Left ventricle myocardium superior (tissue), 1 donor: ENCODE measurements at regions not wholly inside any gene's neighbourhood (a gene's known extent, or its start where the extent isn't known, plus 50 kb on each side); places are given as distances from the start of the nearest gene placed in this dataset.
"Not testable (repeated sequence)": the region's sequence is repeated elsewhere in the genome, so short reads cannot be mapped to it uniquely, and the experiment has no call there.

ENCODE experiments used
- ATAC-seq: fragments of 200-7000 bp; cut with Tn5 transposase; one replicate; pipeline ENCODE4 v1.9.1; 2020; ENCODE audit warnings: mild to moderate bottlenecking, moderate library complexity
- DNase-seq: peaks from one replicate; pipeline ENCODE4 v3.0.0-alpha.2; 2020
- intact Hi-C: fragments of 100-400 bp; cut with micrococcal nuclease; formaldehyde crosslinking; loops from one replicate; pipeline ENCODE4 v1.11.0; 2022
- donor health status: DM: no; HTN: yes; CAD: no; lungs with severe emphysema.

DNA sequence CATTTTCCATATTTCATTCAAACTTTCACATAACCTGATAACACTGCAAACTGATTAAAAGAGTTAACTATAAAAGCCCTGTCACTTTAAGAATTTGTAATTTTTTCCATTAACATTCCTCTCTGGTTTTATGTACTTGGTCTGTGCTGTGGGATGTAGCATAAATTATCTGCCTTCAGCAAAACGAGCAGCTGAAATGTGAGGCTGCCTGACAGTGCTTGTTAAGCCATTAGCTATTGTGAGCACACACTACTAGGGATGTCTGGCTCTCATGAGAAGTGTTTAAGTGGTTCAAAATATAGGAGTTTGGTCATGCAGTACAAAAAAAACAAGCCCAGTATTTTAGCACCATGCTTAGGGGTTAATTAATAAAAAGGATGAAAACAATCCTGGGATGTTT lies 63.0 kb downstream of the HOXA1 start:
- no peak for DNase-seq
- intact Hi-C loops = no loop called here
- no peak for ATAC-seq

DNA sequence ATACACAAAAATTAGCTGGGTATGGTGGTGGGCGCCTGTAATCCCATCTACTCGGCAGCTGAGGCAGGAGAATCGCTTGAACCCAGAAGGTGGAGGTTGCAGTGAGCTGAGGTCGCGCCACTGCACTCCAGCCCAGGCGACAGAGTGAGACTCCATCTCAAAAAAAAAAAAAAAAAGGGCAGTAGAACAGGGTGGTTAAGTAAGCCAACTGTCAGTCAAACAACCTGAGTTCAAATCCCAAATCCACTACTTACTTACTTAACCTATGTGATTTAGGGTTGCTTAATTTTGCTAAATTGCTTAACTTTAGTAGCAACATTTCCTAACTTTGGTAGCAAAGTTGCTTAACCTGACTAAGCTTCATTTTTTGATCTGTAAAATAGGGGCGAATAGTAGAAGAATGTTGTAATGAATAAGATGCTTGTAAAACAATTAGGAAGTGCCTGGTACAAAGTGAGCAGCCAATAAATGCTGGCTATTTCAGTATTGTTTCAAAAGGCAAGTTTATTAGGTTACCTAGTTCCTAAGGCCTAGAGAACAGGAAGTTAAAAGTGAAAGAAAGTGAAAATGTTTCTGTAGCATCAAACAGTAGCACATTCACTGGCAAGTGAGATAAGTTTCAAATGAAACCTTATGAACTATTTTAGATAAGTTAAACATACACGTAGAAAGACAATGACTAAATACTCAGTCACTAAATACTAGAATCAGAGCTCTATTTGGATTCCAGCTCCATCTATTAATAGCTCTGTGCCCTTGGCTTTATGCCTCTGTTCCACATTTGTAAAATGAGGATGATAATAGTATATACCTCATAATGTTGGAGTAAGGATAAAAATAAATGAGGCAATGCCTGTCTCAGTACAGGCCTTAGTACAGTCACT lies 64.3 kb downstream of the HOXA1 start:
- DNase-seq = no peak
- intact Hi-C loops = no loop called here
- peak; percentile 95 for ATAC-seq

DNA sequence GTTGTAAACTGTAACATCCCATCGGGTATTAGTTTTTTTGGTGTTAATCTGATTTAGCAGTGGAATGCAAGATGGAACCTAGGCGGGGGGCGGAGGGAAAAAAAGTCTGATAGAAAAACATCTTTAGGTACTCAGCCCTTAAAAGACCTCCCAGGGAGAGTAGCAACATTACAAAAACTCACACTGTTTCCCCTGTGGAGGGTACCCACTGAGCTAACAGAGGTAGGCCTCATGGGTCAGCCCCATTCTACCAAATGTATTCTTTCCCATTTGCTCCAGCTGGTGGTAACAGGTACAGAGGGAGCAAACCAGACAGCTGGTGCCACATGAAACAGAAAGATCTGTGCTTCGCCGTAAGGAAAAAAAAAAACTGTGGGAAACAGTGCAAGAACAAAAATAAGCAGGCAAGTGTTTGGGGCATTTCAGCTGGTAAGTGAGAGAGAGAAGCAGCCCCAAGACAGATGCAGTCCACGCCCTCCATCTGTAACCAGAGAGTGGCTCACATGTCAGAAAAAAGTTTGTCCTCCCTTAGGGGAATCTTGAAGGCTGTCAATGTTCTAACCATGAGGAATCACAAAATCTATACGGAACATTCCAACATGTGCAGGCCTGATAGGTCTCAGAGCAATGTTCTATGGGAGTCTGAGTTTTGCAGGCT lies 65.3 kb downstream of the HOXA1 start:
- intact Hi-C loops = no loop called here
- DNase-seq = no peak
- no peak for ATAC-seq

DNA sequence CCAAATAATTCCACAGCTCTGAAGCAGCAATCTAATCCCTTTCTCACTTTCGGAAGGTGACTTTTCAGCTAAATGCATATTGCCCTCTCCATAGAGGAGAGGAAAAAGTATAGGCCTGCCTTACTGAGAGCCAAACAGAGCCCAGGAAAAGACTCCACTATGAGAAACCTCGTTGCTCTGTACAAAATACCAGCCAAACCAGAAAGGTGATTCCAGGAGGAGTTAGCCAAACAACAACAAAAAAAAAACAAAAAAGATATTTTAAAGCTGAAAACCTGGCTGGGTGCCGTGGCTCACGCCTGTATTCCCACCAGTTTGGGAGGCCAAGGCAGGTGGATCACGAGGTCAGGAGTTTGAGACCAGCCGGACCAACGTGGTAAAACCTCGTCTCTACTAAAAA lies 70.5 kb downstream of the HOXA1 start:
- no peak for ATAC-seq
- intact Hi-C loops = no loop called here
- no peak for DNase-seq

DNA sequence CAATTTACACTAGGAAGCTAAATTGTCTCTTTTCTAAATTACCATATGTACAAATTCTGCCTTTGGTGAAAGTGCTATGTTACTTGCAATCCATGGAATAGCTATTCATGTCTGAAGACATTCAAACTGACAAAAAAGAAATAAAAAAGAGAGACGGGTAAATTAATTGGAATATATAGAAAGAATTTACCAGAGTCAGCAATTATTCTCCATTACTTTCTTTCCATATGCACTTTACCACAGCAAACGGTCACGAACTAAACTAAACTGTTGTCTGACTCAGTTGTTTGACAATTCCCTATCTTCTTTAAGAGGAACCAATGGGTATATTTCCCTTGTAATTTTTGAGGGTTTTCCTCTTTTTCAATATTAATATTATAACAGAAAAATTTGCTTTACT lies 85.7 kb downstream of the HOXA1 start:
- DNase-seq (no peak), ATAC-seq (no peak)
- intact Hi-C loops = no loop called here

DNA sequence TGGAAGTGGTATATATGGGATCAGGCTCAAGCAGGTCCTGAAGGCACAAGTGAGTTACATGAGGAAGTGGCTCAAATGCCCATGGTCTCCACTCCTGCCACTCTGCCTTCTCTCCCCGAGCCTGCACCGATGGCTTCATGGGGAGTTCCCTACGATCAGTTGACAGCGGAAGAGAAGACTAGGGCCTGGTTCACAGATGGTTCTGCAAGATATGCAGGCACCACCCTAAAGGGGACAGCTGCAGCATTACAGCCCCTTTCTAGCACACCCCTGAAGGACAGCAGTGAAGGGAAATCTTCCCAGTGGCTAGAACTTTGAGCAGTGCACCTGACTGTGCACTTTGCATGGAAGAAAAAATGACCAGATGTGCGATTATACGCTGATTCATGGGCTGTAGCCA lies 95.3 kb downstream of the HOXA1 start:
- no peak for ATAC-seq
- intact Hi-C loops = no loop called here

DNA sequence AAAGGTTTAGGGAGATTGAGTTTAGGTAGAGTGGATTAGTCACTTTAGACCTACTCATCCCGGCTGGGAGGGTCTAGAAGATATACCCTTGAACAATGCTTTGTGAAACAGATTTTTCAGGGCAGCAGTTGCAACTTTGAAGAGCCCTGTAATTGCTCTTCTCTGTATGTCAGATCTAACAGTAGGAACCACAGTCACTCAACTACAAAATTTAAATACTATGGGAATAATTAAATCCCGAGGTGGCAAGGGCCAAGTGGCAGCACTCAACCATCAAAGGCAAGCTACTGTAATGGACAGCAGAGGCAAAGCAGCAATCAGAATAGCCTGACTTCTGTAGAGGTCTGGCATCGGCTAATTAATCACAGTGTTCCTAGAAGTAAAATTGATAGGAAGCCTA lies 97.5 kb downstream of the HOXA1 start:
- ATAC-seq, DNase-seq, intact Hi-C loops: not testable (repeated sequence)

More for the DNA sequence above, 95.3 kb downstream of the HOXA1 start:
- DNase-seq = no peak

DNA sequence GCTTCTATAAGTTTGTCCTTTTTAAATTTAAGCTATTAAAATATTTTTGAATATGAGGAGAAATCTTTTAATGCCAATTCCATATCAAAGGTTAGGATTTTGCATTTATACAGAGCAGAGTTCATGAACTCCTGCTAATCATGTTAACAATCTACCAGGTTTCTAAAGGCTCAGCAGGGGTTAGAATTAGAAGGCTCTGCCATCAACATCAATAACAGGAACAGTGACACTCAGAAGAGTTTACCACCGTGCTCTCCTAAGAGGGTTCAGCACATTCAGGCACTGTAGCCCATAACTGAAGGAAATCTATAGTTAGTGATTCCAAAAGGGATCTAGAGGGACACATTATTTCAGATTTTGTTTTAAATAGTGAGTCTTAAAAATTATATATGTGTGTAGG lies 100.1 kb downstream of the HOXA1 start:
- ATAC-seq = no peak
- no peak for DNase-seq
- intact Hi-C loops = no loop called here

DNA sequence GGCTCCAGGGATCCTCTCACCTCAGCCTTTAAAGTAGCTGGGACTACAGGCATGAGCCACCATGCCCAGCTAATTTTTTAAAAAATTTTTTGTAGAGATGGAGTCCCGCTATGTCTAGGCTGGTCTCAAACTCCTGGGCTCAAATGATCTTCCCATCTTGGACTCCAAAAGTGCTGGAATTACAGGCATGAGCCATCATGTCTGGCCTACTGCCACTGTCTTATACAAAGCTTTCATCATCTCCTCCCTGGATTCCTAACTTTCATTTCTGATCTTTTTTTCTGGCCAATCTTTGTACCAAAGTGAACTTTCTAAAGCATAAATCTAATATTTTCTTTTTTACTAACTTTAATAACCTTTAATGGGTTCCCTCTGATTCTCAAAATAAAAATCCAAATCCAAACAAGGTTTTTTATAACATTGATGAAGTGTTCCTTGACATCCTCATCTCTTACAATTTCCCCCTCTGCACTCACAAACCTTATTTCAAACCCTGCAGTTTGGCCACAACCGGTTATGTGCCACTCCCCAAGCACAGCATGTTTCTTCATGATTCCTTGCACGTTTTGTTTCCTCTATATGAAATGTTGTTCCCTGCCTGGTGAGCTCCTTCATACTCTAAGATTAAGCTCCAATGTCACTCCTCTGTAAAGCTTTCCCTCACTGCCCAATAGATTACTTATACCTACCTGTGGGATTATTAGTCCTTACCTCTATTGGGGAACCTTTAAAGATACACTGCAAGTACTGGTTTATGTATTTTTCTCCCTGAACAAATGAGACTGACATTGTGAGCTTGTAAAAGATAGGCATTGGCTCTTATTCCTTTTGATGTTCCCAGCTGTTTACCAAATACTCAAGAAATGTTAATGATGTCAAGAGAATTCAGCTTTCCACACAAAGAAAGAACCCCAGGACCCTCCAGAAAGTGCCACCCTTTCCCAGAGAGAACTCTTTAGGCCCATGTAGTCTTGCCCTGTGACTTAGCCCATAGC lies 101.7 kb downstream of the HOXA1 start:
- no peak for ATAC-seq
- intact Hi-C loops = no loop called here
- DNase-seq = no peak

DNA sequence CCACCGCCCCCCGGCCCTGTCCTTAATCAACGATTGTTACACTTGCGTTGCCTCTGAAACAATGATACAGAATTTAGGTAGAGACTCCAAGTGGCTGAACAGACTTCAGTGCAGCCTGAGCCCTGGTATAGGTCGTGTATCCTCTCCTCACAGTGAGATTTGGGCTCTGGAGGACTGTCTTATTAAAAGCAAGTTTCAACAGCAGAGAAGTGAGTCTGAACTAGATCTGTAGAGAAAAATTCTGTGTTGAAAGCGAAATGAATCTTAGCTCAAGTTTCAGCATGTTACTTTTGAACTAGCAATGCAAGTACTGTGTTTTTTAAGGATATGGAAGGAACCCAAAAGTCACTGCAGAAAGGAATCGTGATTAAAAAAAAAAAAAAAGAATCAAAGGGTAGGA lies 103.1 kb downstream of the HOXA1 start:
- intact Hi-C loops = no loop called here
- no peak for ATAC-seq
- DNase-seq = no peak

DNA sequence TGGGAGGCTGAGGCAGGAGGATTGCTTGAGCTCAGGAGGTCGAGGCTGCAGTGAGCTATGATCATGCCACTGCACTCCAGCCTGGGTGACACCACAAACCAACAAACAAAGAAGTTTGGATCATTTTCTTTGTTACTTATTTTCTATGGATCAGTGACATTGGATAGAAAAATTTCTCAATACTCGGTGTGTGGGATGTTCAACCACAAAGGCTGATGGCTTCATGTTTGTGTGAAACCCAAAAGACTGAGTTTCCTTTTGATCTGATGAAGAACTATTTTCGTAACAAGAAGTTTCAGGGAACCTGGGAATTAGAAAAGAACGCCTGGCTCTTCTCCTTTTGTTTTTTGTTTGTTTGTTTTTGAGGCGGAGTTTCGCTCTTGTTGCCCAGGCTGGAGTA lies 104.0 kb downstream of the HOXA1 start:
- DNase-seq = no peak
- intact Hi-C loops = no loop called here
- ATAC-seq = no peak

DNA sequence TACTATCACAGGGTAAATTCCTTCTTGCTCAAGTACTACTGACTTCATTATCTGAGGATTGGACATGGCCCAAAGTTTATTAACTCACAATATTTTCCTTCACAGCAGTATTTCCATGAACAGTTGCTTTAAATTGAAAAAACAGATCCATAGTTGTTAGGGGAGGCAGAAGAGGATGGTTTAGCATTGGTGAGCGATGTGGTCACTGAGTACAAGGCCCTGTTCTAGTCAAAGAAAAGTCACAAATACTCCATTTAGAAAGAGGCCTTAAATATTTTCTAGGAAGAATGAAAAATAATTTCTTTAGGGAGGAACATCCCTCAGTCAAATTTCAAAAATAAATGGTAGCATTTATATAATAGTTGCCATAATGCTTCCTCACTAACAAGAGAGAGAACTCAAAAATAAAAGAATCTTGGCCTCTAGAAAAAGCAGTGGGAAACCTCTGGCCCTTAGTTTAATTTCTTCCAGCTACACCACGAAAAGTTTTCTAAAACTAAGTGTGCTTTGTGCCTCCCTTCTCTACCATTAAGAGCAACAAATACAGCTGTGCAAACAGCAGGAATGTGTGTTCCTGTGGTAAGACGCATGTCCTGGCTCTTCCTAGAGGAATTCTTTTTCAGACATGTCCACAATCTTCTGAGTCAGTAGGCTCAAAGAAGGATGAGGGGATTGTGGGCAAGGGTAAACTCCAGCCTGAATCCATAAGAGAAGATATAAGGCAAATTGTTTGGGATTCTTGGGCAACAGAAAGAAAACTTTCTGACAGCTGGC lies 105.7 kb downstream of the HOXA1 start:
- intact Hi-C loops = no loop called here

DNA sequence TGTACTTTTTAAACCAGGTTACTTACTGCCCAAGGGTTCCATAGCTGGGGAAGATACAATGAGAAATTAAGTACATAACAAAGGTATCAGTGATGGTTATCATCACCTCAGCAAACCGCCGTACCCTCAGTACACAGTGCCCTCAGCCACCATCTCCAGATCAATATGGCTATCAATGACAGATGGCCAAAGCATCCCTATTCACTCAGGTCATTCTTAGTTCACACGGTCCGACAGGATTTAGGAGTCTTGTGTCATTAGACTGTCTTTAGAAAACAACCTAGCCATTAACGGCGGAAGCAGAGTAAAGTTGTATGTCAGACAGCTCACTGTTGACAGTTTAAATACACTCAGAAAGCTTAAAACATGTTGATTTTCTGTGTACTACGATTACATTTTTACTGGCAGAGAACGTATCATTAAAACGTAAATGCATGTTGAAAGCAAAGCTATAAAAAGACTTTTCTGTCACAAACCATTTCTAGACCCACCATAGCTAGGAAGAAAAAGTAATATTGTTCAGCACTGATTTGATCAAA lies 106.9 kb downstream of the HOXA1 start:
- no peak for ATAC-seq
- intact Hi-C loops = no loop called here
- no peak for DNase-seq

More for the DNA sequence above, 105.7 kb downstream of the HOXA1 start:
- ATAC-seq = no peak
- DNase-seq = no peak

DNA sequence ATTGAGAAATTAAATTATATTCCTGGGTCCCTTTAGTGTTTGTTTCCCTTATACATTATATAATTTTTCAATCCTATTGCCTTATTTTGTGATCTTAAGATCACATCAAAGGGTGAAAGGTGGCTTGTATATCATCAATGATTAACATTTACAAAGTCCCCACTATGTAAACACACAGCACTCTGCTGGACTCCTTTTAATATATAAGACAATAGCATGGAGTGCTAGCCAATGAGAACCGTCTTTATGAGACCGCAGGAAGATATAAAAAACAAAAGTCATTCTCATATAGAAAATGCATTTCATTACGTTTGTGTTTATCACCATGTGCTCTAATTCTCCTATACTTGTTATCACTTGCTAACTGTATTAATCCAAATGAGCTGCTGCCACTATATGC lies 108.5 kb downstream of the HOXA1 start:
- DNase-seq (no peak), ATAC-seq (no peak)
- intact Hi-C loops = no loop called here

DNA sequence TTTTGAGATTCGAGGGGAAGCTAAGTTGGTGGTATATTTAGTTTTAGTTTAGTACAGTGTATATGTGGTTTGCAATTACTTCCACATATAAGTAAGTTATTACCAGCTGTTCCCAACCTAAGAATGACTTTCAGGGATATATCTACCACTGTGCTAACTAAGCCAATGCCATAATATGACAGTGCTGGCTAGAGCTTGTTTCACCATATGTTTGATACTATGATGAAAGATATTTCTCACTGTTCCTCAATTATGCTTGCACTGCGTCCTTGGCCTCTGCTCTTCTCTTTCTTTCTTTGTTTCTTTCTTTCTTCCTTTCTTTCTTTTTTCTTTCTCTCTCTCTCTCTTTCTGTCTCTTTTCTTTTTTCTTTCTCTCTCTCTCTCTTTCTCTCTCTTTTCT lies 113.8 kb upstream of the SKAP2 start:
- intact Hi-C loops = loop anchor here (5.0 kb wide), 1 partner anchor 851 kb away; no protein-coding TSS in a partner anchor
- DNase-seq (no peak), ATAC-seq (no peak)

DNA sequence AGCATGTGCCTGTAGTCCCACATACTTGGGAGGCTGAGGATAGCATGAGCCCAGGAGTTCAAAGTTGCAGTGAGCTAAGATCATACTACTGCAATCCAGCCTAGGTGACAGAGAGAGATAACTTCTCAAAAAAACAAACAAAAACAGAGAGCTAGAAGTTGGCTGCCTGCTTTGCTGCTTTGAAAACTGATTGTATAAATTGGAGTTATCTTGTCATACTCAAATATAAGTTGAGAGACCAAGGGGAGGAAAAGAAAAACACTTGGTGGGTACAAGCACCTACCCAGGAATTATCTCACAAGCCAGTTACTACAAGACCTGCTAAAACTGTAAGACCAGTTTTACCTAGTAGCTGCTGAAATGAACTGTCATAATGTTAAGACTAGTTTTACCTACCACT lies 112.5 kb upstream of the SKAP2 start:
- ATAC-seq (no peak), DNase-seq (no peak)
- intact Hi-C loops = loop anchor here (5.0 kb wide), 1 partner anchor 850 kb away; no protein-coding TSS in a partner anchor

DNA sequence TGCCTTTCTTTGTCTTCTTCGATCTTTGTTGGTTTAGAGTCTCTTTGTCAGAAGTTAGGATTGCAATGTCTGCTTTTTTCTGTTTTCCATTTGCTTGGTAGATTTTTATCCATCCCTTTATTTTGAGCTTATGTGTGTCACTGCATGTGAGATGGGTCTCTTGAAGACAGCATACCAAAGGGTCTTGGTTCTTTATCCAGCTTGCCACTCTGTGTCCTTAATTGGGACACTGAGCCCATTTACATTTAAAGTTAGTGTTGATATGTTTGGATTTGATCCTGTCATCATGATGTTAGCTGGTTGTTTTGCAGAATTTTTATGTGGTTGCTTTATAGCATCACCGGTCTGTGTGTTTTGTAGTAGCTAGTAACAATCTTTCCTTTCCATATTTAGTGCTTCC lies 107.5 kb upstream of the SKAP2 start:
- intact Hi-C loops, DNase-seq, ATAC-seq: not testable (repeated sequence)

DNA sequence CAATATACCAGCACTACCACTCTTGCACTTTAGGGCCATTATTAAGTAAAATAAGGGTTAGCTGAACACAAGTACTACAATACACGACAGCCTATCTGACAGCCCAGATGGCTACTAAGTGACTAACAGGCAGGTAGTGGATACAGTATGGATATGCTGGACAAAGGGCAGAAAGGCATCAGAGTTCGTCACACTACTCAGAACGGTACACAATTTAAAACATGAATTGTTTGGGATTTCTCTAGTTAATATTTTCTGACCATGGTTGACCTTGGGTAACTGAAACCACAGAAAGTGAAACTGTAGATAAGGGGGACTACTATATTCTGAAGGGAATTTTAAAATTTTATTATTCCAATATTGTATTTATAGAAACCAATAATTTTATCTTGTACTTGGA lies 101.3 kb upstream of the SKAP2 start:
- intact Hi-C loops = no loop called here
- ATAC-seq = no peak

More for the DNA sequence above, 101.3 kb upstream of the SKAP2 start:
- DNase-seq = no peak
